Thyroid gland (tissue), 4 donors: ENCODE measurements at regions not wholly inside any gene's neighbourhood (a gene's known extent, or its start where the extent isn't known, plus 50 kb on each side); places are given as distances from the start of the nearest gene placed in this dataset.

Source experiments
- CTCF ChIP-seq, 6 experiments: fragments of 200-600 bp in 3 of 6; fragments of 450-650 bp in 3 of 6; sonication (generic) in 3 of 6; IDR thresholded peaks; one replicate each; pipeline ENCODE4 v1.5.1; 2016 to 2019; ENCODE audit warnings: antibody characterized with exemption in 6 of 6, mild to moderate bottlenecking in 2 of 6, inconsistent platforms in 1 of 6, moderate library complexity in 1 of 6
- POLR2A ChIP-seq, 2 donors: fragments of 450-650 bp; IDR thresholded peaks; one replicate each; pipeline ENCODE4 v1.6.1; 2017; ENCODE audit warnings: antibody characterized with exemption in 2 of 2, mild to moderate bottlenecking in 2 of 2, moderate library complexity in 1 of 2

DNA sequence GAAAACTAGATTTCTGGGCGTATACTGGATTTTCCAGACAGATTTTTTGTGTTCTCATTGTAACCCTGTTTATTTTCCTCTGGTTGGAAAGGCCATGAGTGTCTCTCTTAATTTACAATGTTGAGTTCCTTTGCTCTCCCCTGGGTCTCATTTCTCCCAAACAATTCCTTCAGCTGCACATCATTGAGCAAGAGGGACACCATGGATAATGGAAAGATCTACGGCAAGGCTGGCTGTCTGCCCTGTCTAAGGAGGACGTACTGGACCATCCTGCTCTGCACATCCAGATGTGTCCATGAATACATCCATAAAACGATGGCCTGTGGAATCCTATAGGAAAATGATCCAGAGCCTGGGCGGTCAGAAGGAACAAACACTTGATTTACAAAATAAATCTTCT is 258.1 kb upstream of the MCTP2 start:
- TF ChIP-seq CTCF (IDR thresholded peaks at IDR 0.05) (no peak), POLR2A (IDR thresholded peaks at IDR 0.05) (no peak)
